ENCODE measurements at regions not wholly inside any gene's neighbourhood (a gene's known extent, or its start where the extent isn't known, plus 50 kb on each side); places are given as distances from the start of the nearest gene placed in this dataset.
"Not testable (repeated sequence)": the region's sequence is repeated elsewhere in the genome, so short reads cannot be mapped to it uniquely, and the experiment has no call there.

- no peak for DNase-seq
These were observed 124.5 kb upstream of the ZCCHC13 start for GRCh38 chrX:74179499-74179898.

DNA sequence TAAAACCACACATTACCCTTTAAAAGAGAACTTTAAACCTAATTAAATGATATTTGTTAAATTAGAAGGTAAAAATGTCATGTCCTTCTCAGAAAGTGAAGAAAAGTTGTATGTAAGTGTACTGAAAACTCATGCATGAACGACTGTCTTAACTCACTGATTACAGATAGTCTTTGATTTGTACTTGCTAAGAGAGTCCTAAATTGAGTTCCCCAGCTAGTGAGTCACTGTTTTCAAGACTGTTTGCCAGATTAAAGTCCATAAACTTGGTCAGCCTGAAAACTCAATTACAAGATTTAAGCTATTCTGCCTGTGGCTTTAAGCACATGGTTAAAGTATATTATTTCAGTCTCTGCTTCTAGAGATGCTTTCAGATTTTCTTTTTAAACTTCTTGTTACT is 124.9 kb upstream of the ZCCHC13 start:
- DNase-seq = no peak

DNA sequence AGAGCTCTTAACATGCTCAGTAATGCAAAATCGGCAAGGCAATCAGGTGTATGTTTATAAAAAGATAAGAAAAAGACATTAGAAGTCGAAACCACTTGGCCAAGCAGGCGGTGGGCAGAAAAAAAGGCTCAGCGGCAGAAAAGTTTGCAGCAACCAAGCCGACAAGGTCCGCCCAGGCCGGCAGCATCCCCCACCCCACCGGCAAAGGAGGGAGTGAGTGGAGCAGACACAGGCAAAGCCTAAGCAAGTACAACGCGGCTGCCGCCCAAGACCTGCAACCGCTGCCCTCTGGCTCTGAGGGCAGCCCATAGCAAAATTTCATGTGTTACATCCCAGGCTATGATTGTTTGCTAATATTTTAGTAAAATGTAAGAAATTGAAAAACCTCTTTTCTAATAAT is 125.4 kb upstream of the ZCCHC13 start:
- DNase-seq = no peak

- DNase-seq = no peak
These were observed 132.5 kb upstream of the ZCCHC13 start for GRCh38 chrX:74171465-74171864.

DNA sequence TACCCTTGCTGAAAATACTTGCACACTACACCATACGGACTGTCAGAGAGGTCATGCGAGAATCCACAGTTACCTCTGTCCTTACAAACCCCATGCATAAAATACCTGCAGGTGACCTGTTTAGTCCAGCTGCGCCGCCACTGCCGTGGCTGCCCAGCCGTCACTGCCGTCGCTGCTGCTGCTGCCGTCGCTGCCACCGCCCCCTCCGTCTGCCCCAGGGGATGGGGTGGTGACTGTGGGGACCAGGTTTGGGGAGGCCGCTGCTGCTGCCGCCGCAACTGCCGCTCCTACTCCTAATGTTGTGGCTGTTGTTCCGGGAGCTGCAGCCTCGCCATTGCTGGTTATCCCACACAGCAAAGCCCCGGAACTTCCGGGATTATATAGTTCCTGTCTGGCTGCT is 141.8 kb upstream of the ZCCHC13 start:
- no peak for DNase-seq

GRCh38 chrX:74160816-74161215 is 143.2 kb upstream of the ZCCHC13 start:
- no peak for DNase-seq

- DNase-seq = no peak
These were observed 143.6 kb upstream of the ZCCHC13 start for GRCh38 chrX:74160358-74160757.

DNA sequence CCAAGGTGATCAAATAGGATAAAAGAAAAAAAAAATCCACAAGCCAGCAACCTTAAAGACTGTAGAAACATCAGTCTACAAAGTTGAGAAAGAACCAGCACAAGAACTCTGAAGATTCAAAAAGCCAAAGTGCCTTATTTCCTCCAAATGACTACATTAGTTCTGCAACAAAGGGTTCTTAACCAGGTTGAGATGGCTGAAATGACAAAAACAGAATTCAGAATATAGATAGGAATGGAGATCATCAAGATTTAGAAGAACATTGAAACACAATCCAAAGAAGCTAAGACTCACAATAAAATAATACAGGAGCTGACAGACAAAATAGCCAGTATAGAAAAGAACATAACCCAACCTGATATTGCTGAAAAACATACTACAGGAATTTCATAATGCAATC is 156.5 kb upstream of the ZCCHC13 start:
- no peak for DNase-seq

GRCh38 chrX:74138943-74139342 is 165.0 kb upstream of the ZCCHC13 start:
- DNase-seq = no peak

GRCh38 chrX:74133156-74133796 is 170.7 kb upstream of the ZCCHC13 start:
- peak in 1 of 2 experiments; percentile 17 for DNase-seq

GRCh38 chrX:74132280-74132679 is 171.7 kb upstream of the ZCCHC13 start:
- DNase-seq = no peak

DNA sequence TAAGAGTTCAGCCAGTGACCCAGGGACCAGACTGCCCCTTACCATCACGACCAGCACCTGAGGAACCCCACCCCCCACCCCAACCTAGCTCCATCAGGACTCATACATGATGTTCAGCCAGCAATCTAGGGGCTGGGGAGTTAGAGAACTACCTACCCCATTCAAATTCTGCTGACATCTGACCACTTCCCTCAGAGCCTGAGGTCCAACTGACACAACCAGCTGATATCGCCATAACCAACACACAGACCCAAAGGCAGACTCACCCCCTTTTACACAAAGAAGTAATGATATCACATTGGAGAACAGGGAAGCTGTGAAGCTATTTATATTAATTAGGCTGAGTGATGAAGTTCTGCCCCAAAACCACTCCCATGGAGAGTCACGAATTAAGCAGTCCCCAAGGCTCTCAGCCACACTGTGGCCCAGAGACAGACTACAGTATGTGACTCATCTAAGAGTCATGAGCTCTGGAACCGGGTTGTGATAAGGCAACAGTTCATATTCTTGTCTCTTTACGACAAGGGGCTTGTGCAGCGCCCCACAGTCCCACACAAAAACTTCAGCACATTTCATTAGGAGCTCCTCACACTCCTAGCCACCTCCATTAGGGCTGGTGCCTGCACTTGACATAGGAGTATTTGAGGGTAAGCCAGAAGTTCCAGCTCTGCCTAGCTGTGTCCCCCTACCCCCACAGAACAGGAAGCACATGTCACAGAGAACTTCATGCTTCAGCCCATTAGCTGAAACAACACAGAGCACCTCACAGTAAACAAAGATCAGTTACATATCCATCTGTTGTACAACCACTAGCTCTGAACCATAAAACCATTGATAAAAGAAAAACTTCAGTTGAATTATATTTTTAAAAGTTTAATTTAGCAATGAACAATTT is 184.7 kb upstream of the ZCCHC13 start:
- DNase-seq = no peak

DNA sequence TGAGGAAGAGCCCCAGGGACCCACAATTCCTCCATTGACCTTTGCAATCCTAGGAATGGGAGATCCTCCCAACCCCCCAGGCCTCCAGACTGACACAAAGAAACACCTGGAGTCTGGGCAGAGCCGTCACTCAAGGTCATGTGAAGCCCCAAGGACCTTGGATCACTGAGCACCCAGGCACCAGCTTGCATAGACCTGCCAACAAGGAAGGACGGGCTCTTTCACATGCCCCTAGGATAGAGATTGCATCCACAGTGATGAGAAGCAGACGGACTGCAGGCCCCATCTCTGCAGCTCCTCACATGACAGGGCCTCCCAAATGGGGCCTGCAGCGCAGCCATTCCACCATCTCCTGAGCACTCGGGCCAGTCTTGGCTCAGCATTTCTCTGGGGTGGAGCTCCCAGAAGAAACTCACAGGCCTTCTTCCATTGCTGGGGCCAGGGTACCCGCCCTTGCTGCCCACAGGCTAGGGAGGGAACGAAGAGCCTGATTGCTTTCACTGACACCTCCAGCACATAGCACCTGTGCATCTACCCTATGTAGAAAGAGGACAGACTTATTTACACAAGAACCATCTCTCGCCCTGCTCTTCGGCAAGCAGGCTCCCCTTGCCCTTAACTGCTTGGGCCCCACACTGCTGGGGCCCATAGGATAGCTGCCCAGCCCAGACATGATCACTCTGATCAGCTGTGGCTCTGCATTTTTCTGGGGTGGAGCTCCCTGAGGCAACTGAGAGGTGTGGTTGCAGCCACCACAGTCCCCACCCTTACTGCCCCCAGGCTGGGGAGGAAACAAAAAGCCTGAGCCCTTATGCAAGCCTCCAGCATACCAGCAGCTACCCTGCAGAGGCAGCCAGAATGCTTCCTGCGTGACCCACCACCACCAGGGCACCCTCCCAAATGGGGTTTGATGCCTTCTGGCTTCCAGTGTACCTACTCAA is 185.7 kb upstream of the ZCCHC13 start:
- DNase-seq = no peak

DNA sequence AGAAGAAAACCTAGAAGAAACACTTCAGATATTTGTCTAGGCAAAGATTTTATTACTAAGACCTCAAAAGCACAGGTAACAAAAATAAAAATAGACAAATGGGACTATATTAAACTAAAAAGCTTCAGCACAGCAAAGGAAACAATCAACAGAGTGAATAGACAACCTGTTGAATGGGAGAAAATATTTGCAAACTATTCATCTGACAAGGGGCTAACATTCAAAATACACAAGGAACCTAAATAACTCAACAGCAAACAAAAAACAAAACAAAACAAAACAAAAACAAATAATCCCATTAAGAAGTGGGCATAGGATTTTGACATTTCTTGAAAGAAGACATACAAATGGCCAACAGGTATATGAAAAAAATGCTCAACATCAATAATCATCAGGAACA is 192.7 kb upstream of the ZCCHC13 start:
- no peak for DNase-seq

- DNase-seq = no peak
These were observed 196.3 kb upstream of the ZCCHC13 start for GRCh38 chrX:74107666-74108065.

DNA sequence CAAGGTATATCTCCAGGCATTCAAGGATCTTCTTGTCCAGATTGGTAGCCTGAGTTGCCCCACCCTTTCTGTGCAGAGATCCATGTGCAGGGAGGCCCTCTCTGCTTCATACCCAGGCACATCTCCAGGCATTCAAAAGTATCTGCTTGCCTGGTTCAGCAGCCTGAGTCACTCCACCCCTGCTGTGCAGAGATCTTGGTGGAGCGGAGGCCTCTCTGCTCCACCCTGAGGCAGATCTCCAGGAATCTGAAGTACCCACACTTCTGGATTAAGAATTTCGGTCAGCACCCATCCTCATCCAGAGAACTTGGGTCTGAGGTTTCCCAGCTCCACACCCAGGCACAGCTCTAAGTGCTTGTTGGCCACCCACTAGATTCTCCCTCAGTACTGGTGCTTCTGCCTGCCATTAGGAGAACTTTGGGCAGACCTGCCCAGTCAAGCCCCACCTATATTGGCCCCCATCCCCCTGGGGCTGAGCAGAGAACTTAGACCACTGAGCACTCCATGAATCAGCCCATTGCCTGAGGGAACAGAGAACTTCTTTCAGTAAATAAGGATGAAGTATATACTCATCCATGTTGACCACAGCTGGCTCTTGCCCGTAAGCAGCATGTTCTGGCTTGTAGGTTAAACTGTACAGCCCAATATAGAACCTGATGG is 199.5 kb upstream of the ZCCHC13 start:
- no peak for DNase-seq

- DNase-seq = not testable (repeated sequence)
These were observed 205.6 kb upstream of the ZCCHC13 start for GRCh38 chrX:74098407-74098806.

- no peak for DNase-seq
These were observed 213.9 kb upstream of the ZCCHC13 start for GRCh38 chrX:74090049-74090448.

- DNase-seq = no peak
These were observed 218.2 kb upstream of the ZCCHC13 start for GRCh38 chrX:74085642-74086236.

DNA sequence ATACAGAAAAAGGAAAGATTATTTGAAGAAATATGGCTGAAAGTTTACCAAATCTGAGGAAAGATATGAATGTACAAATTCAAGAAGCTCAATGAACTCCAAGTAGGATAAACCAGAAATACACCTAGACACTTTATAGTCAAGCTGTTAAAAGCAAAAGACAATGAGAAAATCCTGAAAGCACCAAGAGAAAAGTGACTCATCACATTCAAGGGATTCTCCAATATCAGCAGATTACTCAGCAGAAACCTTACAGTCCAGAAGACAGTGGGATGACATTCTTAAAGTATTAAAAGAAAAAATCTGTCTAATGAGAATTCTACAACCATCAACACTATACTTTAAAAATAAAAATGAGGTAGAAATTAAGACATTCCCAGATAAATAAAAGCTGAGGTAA is 223.8 kb upstream of the ZCCHC13 start:
- DNase-seq = no peak

DNA sequence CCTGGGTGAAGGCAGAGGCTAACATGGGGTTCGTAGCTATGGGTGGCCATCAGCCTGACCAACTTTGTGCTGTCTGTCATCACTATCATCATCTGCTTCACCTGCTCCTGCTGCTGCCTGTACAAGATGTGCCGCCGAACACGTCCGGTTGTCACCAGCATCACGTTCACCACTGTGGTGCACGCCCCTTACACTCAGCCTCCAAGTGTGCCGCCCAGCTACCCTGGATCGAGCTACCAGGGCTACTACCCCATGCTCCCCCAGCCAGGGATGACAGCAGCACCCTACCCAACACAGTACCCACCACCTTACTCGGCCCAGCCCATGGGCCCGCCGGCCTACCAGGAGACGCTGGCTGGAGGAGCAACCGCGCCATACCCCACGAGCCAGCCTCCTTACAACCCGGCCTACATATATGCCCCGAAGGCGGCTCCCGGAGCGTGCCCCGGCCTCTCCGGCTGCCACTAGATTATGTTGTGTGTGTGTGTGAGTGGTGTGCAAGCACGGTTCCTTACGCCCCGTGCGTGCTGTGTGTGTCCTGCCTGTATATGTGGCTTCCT is 213.4 kb upstream of the XIST start:
- DNase-seq = no peak

Measured in cerebellar nuclear complex (tissue), 1 donor.